Brain microvascular endothelial cell (primary cell): ENCODE measurements at regions not wholly inside any gene's neighbourhood (a gene's known extent, or its start where the extent isn't known, plus 50 kb on each side); places are given as distances from the start of the nearest gene placed in this dataset.

Experiments
- DNase-seq: peaks from one replicate; pipeline ENCODE4 v3.0.0-alpha.2; 2020
- H3K27ac ChIP-seq: fragments of 250-450 bp; sonication (Bioruptor Pico); 2 replicates; pipeline ENCODE4 v1.5.1; 2020; ENCODE audit warnings: mild to moderate bottlenecking, moderate library complexity
- H3K27me3 ChIP-seq: fragments of 250-450 bp; sonication (Bioruptor Pico); replicated peaks from 2 replicates; pipeline ENCODE4 v1.5.1; 2020; ENCODE audit warnings: mild to moderate bottlenecking
- H3K36me3 ChIP-seq: fragments of 250-450 bp; sonication (Bioruptor Pico); replicated peaks from 2 replicates; pipeline ENCODE4 v1.5.1; 2020; ENCODE audit warnings: mild to moderate bottlenecking
- H3K4me3 ChIP-seq: 2 replicates; pipeline ENCODE4 v1.5.1; 2011; ENCODE audit warnings: low read depth, mild to moderate bottlenecking, control low read depth, low read length, moderate library complexity
- CTCF ChIP-seq: IDR thresholded peaks from 2 replicates; pipeline ENCODE4 v1.5.1; 2011; ENCODE audit warnings: low read depth, mild to moderate bottlenecking, moderate library complexity, low read length, control low read depth, inconsistent platforms; ENCODE audit errors: missing control alignments
- in situ Hi-C: cut with HindIII; loops from 2 replicates; pipeline ENCODE4 v1.10.0; 2017; ENCODE audit warnings: low sequenced_read_pairs, low pct_ligation_motif_present

GRCh38 chr6:4316867-4317400 is 181.6 kb upstream of the ECI2 start:
- H3K27ac ChIP-seq, result no peak overlapping the region
- TF ChIP-seq CTCF, result peak; percentile 16
- H3K36me3 ChIP-seq, result no peaks in the 10 kb centered on the region
- in situ Hi-C loops, result no loop called here
- DNase-seq, result peak; percentile 24
- no peak overlapping the region for H3K4me3 ChIP-seq
- H3K27me3 ChIP-seq, result no peaks in the 10 kb centered on the region

GRCh38 chr6:4314201-4314707 is 178.9 kb upstream of the ECI2 start:
- Histone ChIP-seq H3K36me3 (no peaks in the 10 kb centered on the region), H3K4me3 (no peak overlapping the region), H3K27ac (peak overlapping the region; percentile 89), H3K27me3 (no peaks in the 10 kb centered on the region)
- TF ChIP-seq CTCF, result no peak
- DNase-seq, result no peak
- in situ Hi-C loops, result no loop called here

GRCh38 chr6:4313044-4313686 is 177.8 kb upstream of the ECI2 start:
- in situ Hi-C loops, result no loop called here
- no peaks in the 10 kb centered on the region for H3K36me3 ChIP-seq
- H3K27ac ChIP-seq, result peak overlapping the region; percentile 89
- peak; percentile 69 for TF ChIP-seq CTCF
- no peaks in the 10 kb centered on the region for H3K27me3 ChIP-seq
- peak; percentile 97 for DNase-seq
- H3K4me3 ChIP-seq, result no peak overlapping the region

- no peaks in the 10 kb centered on the region for H3K27me3 ChIP-seq
- no peak for TF ChIP-seq CTCF
- H3K27ac ChIP-seq, result no peak overlapping the region
- no peak overlapping the region for H3K4me3 ChIP-seq
- in situ Hi-C loops, result no loop called here
- DNase-seq, result no peak
- no peaks in the 10 kb centered on the region for H3K36me3 ChIP-seq
Observed at GRCh38 chr6:4311976-4312860, 176.8 kb upstream of the ECI2 start.

- Histone ChIP-seq H3K36me3 (no peaks in the 10 kb centered on the region), H3K27ac (no peak overlapping the region), H3K27me3 (no peaks in the 10 kb centered on the region), H3K4me3 (no peak overlapping the region)
- in situ Hi-C loops, result no loop called here
- no peak for DNase-seq
- TF ChIP-seq CTCF, result no peak
Observed at GRCh38 chr6:4309540-4309939, 174.2 kb upstream of the ECI2 start.
